Choroid plexus epithelial cell (primary cell): ENCODE measurements at regions not wholly inside any gene's neighbourhood (a gene's known extent, or its start where the extent isn't known, plus 50 kb on each side); places are given as distances from the start of the nearest gene placed in this dataset.

Experiments
- DNase-seq: peaks from one replicate; pipeline ENCODE4 v3.0.0-alpha.2; 2010; ENCODE audit warnings: low read depth
- H3K4me3 ChIP-seq: 2 replicates; pipeline ENCODE4 v1.5.1; 2011; ENCODE audit warnings: low read depth, mild to moderate bottlenecking, control low read depth, low read length, moderate library complexity
- TF ChIP-seq, protein P1 (sequence below): conservative IDR thresholded peaks from 2 replicates; pipeline ENCODE4 v1.5.1; 2011; ENCODE audit warnings: low read depth, mild to moderate bottlenecking, control low read depth, inconsistent platforms, low read length, moderate library complexity

DNA sequence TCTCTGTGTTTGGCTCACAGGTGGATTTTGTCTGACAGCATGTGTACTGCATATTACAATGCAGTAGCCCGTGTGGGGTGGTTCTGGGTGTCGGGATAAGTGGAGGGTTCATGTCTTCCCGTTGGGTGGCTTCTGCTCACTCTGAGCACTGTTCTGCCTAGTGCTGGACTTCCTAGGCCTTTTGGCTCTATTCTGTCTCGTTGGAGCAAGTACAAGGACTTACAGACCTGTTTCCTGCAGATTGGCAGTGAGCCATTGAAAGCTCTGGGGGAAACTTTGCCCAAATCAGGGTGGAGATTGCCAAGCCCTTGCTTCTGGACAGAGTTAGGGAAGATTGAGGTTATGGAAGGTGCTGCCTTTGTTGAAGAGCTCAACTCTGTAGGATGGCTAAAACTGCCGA, 91.1 kb upstream of the SLC4A4 start:
- TF ChIP-seq, protein P1, sequence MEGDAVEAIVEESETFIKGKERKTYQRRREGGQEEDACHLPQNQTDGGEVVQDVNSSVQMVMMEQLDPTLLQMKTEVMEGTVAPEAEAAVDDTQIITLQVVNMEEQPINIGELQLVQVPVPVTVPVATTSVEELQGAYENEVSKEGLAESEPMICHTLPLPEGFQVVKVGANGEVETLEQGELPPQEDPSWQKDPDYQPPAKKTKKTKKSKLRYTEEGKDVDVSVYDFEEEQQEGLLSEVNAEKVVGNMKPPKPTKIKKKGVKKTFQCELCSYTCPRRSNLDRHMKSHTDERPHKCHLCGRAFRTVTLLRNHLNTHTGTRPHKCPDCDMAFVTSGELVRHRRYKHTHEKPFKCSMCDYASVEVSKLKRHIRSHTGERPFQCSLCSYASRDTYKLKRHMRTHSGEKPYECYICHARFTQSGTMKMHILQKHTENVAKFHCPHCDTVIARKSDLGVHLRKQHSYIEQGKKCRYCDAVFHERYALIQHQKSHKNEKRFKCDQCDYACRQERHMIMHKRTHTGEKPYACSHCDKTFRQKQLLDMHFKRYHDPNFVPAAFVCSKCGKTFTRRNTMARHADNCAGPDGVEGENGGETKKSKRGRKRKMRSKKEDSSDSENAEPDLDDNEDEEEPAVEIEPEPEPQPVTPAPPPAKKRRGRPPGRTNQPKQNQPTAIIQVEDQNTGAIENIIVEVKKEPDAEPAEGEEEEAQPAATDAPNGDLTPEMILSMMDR = no peak
- DNase-seq = no peak
- H3K4me3 ChIP-seq = no peak overlapping the region

DNA sequence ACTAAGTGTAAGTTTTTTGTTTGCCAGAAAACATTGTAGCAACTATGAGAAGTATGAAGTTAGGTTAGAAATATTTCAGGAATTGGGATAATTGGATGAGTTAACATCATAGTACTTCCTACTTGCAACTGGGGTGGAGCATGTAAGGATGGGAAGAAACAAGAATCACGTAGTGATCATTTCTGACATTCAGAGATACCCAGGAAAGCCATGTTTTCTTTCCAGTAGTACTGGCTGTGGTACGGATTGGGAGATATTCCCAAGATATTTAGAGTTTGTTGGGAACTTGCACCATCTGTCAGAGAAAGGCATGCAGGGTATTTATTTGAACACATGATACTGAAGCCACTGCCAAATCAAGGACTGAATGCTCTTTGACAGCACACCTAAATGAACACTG, 87.6 kb upstream of the SLC4A4 start:
- DNase-seq = no peak
- no peak overlapping the region for H3K4me3 ChIP-seq
- TF ChIP-seq, protein P1 = no peak

DNA sequence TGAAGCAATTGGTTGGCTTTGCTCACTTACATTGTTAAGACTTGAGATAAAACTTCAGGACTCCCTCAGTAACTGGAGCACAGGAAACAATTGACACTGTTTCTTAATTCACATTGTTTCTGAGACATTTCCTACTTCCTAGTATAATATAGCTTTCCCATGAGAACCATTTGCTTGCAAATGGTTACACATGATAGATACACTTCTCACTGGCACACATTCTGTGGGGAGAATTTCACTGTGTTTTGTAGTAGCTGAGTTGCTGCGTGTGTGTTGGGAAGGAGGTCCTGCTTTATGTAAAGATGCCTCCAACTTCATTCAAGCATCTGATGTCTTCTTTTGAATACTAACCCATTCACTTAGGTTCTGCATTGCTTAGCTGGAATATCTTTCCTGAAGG, 85.3 kb upstream of the SLC4A4 start:
- DNase-seq = no peak
- TF ChIP-seq, protein P1 = no peak
- H3K4me3 ChIP-seq = no peak overlapping the region

DNA sequence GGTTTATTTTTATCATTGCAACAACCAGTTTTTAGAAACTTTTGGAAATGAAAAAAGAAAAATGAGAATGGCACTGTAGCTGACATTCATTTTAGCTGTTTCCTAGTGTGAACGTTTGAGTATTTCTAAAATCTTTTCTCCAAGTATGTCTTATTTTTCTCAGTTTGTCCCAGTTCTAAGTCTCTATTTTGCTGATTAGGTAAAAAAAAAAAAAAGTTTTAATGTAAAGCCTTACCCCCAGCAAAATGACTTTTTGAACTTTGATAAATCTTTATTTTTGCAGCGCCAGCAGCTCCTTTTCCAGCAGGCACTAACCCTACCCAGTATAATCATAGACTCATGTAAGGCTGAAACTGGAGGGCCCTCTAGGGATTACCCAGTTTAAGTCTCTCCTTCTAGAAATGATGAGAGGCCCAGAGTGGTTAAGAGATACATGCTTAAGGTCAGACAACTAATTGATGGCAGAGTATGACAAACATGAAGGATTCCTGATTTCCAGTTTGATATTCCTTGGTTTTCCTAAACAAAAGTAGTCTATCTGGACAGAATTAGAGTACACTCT, 84.3 kb upstream of the SLC4A4 start:
- no peak overlapping the region for H3K4me3 ChIP-seq
- DNase-seq = no peak
- TF ChIP-seq, protein P1 = no peak

DNA sequence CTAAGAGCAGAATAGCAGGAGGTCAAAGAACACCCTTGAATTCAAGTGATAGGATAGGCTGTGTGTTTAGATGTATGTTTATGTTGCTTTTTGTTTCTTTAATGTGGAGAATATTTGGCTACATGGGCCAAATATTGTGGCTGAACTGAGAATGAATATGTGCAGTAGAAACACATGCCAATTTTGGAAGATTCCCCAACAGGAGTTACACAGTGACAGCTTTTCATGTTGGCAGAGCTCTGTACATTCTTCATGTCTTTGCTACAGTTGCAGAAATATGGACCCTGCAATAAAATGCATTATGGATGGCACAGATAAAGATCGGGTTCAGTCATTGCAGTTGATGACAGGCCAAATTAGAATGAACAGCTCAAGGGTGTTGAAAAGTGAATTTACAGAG, 82.8 kb upstream of the SLC4A4 start:
- TF ChIP-seq, protein P1 = no peak
- DNase-seq = no peak
- no peak overlapping the region for H3K4me3 ChIP-seq

DNA sequence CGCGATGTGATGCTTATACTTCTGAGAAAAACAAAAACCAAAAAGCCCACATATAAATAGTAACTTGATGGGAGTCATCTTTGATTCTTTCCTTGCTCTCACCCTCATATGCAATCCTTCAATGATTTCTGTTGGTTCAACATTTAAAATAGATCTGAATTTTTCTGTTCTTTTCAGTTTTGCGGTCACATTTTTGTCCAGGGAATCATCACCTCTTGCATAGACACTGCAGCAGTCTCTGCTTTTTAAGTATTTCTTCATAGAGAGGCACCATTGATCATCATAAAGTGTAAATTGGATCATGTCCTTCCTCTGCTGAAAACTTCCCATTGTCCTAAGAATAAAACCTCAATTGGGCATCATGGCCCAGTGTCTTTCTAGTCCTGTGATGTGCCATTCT, 81.1 kb upstream of the SLC4A4 start:
- H3K4me3 ChIP-seq = no peak overlapping the region
- DNase-seq = no peak
- TF ChIP-seq, protein P1 = no peak

DNA sequence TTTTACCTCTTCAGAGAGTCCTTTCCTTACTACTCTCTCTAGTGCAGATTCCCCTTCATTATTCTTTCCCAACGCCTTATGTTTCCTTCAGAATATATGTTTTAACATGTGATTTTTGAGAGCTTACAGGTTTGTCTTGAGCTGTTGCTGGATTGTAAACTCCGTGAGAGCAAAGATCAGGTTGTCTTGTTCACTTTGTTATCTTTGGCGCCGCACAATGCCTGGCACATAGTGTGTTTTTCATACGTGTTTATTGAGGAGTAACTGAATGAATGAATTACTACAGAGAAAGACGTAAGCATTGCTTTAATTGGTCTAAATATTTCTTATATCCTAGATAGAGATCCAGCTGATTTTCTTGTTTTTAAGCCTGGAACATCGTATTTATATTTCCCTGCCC, 80.5 kb upstream of the SLC4A4 start:
- no peak for DNase-seq
- H3K4me3 ChIP-seq = no peak overlapping the region
- TF ChIP-seq, protein P1 = no peak
